Testis (tissue), 2 donors: ENCODE measurements at regions not wholly inside any gene's neighbourhood (a gene's known extent, or its start where the extent isn't known, plus 50 kb on each side); places are given as distances from the start of the nearest gene placed in this dataset.

Source experiments
- DNase-seq: peaks from one replicate; pipeline ENCODE4 v3.0.0-alpha.2; 2019
- H3K27ac ChIP-seq, 2 donors: fragments of 200-600 bp; sonication (generic); one replicate each; pipeline ENCODE4 v1.5.1; 2019
- H3K27me3 ChIP-seq: fragments of 200-600 bp; sonication (generic); one replicate; pipeline ENCODE4 v1.5.1; 2019
- H3K36me3 ChIP-seq: fragments of 200-600 bp; sonication (generic); one replicate; pipeline ENCODE4 v1.5.1; 2017; ENCODE audit warnings: low read depth; ENCODE audit errors: missing control alignments
- H3K4me1 ChIP-seq: fragments of 200-600 bp; sonication (generic); one replicate; pipeline ENCODE4 v1.5.1; 2019
- H3K4me3 ChIP-seq, 2 donors: fragments of 200-600 bp; sonication (generic); one replicate each; pipeline ENCODE4 v1.5.1; 2017 to 2019
- H3K9me3 ChIP-seq: fragments of 200-600 bp; sonication (generic); one replicate; pipeline ENCODE4 v1.5.1; 2017
- POLR2A ChIP-seq: fragments of 450-650 bp; IDR thresholded peaks from one replicate; pipeline ENCODE4 v1.6.1; 2017; ENCODE audit warnings: antibody characterized with exemption, mild to moderate bottlenecking, moderate library complexity
- whole genome bisulfite sequencing, 2 donors: methylation state at CpG; one replicate each; pipeline ENCODE4 v1.1.5; 2018; 5-methylcytosine and 5-hydroxymethylcytosine counted together
- intact Hi-C: fragments of 100-400 bp; cut with DNase I; formaldehyde crosslinking; loops from one replicate; pipeline ENCODE4 v1.15.1; 2023; ENCODE audit warnings: low total_unique reads
- TF ChIP-seq, protein P1 (sequence below), 3 experiments: fragments of 450-650 bp in 2 of 3; fragments of 200-600 bp in 1 of 3; sonication (generic) in 1 of 3; IDR thresholded peaks; one replicate each; pipeline ENCODE4 v1.5.1; 2016 to 2019; ENCODE audit warnings: antibody characterized with exemption in 3 of 3, mild to moderate bottlenecking in 2 of 3, moderate library complexity in 1 of 3

DNA sequence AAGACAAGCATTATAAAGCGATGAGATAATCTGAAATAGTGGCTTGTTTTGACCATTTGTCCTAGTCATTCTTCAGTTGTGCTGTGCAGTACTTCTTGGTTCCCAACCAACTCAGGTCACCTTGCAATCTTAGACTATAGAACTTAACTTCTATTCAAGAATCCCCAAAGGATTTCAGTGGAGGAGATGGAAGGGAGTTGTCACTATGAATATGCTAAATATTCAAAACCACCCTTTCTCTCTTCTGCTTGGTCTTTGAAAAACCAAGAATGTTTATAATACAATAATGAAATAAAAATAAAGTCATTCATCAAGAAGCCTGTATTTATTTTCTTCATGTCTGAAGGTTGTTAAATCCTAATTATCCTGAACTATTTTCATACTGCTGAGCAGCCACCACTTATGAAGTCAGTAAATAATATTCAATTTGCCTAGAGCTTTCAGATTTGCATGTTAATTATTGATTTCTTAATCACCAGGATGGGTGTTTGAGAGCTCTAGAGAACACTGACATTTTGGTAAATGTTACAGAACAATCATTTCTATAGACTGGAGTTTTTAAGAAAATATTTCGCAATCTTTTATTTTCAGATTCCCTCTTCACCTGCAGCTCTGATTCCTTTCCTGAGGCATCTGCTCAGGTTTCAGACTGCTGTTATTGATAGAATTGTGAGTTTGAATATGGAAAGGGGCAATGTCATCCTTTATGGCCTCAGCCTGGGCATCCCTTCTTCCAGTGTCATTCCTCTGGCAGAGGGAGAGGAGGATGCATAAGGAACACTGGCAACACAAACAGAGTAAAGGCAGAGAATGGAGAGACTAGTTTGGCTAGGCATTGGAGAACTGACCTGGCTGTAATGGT, 91.5 kb upstream of the USP47 start:
- DNase-seq = no peak
- Histone ChIP-seq H3K9me3 (no peaks in the 10 kb centered on the region), H3K27ac (no peak overlapping the region), H3K4me3 (no peak overlapping the region), H3K36me3 (no peaks in the 10 kb centered on the region), H3K27me3 (no peaks in the 10 kb centered on the region), H3K4me1 (no peaks in the 10 kb centered on the region)
- TF ChIP-seq, protein P1, sequence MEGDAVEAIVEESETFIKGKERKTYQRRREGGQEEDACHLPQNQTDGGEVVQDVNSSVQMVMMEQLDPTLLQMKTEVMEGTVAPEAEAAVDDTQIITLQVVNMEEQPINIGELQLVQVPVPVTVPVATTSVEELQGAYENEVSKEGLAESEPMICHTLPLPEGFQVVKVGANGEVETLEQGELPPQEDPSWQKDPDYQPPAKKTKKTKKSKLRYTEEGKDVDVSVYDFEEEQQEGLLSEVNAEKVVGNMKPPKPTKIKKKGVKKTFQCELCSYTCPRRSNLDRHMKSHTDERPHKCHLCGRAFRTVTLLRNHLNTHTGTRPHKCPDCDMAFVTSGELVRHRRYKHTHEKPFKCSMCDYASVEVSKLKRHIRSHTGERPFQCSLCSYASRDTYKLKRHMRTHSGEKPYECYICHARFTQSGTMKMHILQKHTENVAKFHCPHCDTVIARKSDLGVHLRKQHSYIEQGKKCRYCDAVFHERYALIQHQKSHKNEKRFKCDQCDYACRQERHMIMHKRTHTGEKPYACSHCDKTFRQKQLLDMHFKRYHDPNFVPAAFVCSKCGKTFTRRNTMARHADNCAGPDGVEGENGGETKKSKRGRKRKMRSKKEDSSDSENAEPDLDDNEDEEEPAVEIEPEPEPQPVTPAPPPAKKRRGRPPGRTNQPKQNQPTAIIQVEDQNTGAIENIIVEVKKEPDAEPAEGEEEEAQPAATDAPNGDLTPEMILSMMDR (IDR thresholded peaks at IDR 0.05) = no peak
- TF ChIP-seq POLR2A = no peak
- intact Hi-C loops = no loop called here
- WGBS, 2 donors = 95 to 98% methylated on average over 2 of the region's 2 CpGs

GRCh38 chr11:11748706-11749365, 92.9 kb upstream of the USP47 start:
- intact Hi-C loops = no loop called here
- no peaks in the 10 kb centered on the region for H3K27me3 ChIP-seq
- no peaks in the 10 kb centered on the region for H3K9me3 ChIP-seq
- no peaks in the 10 kb centered on the region for H3K4me1 ChIP-seq
- no peaks in the 10 kb centered on the region for H3K36me3 ChIP-seq
- DNase-seq = no peak
- H3K27ac ChIP-seq = no peak overlapping the region
- H3K4me3 ChIP-seq = no peak overlapping the region
- 83 to 90% methylated on average over 4 of the region's 4 CpGs for WGBS, 2 donors
- TF ChIP-seq, protein P1 (IDR thresholded peaks at IDR 0.05) = no peak
- TF ChIP-seq POLR2A = no peak

DNA sequence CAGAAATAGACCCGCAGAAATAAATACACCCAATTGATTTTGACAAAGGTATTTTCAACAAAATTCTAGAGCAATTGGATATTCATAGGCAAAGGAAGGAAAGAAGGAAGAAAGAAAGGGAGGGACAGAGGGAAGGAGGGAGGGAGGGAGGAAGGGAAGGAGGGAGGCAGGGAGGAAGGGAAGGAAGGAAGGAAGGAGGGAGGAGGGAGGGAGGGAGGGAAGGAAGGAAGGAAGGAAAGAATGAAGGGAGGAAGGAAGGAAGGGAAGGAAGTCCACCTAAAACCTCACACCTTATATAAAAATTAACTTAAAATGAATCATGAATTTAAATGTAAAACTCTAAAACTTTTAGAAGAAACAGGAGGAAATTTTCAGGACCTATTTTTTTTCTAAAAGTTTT, 94.2 kb upstream of the USP47 start:
- no peak overlapping the region for H3K27ac ChIP-seq
- TF ChIP-seq, protein P1 (IDR thresholded peaks at IDR 0.05) = no peak
- no peak for TF ChIP-seq POLR2A
- WGBS, 2 donors = 82 to 85% methylated on average over 1 of the region's 1 CpG
- H3K4me3 ChIP-seq = no peak overlapping the region
- no peaks in the 10 kb centered on the region for H3K4me1 ChIP-seq
- intact Hi-C loops = no loop called here
- H3K9me3 ChIP-seq = no peaks in the 10 kb centered on the region
- no peaks in the 10 kb centered on the region for H3K27me3 ChIP-seq
- no peak for DNase-seq
- no peaks in the 10 kb centered on the region for H3K36me3 ChIP-seq

- Histone ChIP-seq H3K9me3 (no peaks in the 10 kb centered on the region), H3K36me3 (no peaks in the 10 kb centered on the region), H3K4me3 (no peak overlapping the region), H3K4me1 (no peaks in the 10 kb centered on the region), H3K27me3 (no peaks in the 10 kb centered on the region), H3K27ac (no peak overlapping the region)
- intact Hi-C loops = no loop called here
- DNase-seq = no peak
- no peak for TF ChIP-seq POLR2A
- 88 to 96% methylated on average over 1 of the region's 1 CpG for WGBS, 2 donors
Observed at GRCh38 chr11:11746449-11746848, 95.3 kb upstream of the USP47 start.

DNA sequence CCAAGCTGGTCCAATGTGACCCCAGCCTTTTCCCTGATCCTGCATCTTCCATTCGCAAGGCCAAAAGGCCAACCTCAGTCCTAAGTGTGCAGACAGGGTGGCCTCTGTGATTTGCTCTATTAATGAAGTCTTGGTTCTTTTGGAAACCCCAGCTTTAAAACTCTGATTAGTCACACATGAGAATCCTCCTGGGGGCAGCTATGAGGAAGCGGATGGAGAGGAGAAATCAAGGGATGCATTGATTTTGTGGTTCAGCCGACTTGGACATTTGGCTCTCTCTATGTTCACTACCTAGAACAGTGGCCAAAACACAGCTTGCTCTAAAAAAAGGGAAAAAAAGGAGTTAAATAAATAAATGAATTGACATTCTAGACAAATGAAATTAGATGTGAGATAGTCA, 98.6 kb upstream of the USP47 start:
- no peak overlapping the region for H3K27ac ChIP-seq
- no peaks in the 10 kb centered on the region for H3K36me3 ChIP-seq
- no peaks in the 10 kb centered on the region for H3K9me3 ChIP-seq
- no peaks in the 10 kb centered on the region for H3K27me3 ChIP-seq
- H3K4me1 ChIP-seq = no peaks in the 10 kb centered on the region
- intact Hi-C loops = no loop called here
- TF ChIP-seq POLR2A = no peak
- TF ChIP-seq, protein P1 (IDR thresholded peaks at IDR 0.05) = no peak
- no peak overlapping the region for H3K4me3 ChIP-seq
- no peak for DNase-seq
- WGBS, 2 donors = 83 to 98% methylated on average over 3 of the region's 3 CpGs
